ENCODE measurements at regions not wholly inside any gene's neighbourhood (a gene's known extent, or its start where the extent isn't known, plus 50 kb on each side); places are given as distances from the start of the nearest gene placed in this dataset.

DNA sequence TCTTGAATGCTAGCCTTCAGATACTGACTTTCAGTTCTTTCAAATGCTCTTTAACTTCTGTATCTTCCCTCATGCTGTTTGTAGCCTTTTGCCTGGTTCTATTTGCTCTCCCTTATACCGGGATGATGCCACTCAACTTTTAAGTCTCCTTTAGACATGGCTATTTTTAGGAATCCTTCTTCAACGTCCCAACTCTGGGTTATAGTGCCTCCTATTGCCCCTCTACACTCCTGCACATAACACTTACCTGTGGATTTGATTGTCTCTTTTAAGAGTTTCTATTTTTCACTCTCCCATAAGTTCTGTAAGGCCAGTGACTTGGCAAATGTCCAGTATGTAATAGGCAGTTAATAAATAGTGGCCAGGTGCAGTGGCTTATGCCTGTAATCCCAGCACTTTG lies 343.0 kb downstream of the KLF5 start:
- no peak for TF ChIP-seq POLR2A (IDR thresholded peaks at IDR 0.05)
- TF ChIP-seq, protein P1, sequence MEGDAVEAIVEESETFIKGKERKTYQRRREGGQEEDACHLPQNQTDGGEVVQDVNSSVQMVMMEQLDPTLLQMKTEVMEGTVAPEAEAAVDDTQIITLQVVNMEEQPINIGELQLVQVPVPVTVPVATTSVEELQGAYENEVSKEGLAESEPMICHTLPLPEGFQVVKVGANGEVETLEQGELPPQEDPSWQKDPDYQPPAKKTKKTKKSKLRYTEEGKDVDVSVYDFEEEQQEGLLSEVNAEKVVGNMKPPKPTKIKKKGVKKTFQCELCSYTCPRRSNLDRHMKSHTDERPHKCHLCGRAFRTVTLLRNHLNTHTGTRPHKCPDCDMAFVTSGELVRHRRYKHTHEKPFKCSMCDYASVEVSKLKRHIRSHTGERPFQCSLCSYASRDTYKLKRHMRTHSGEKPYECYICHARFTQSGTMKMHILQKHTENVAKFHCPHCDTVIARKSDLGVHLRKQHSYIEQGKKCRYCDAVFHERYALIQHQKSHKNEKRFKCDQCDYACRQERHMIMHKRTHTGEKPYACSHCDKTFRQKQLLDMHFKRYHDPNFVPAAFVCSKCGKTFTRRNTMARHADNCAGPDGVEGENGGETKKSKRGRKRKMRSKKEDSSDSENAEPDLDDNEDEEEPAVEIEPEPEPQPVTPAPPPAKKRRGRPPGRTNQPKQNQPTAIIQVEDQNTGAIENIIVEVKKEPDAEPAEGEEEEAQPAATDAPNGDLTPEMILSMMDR (IDR thresholded peaks at IDR 0.05): no peak
